Stimulated activated CD8-positive, alpha-beta memory T cell treated with anti-CD3 and anti-CD28 coated beads, Interleukin-7, amount 100 ng/mL, for 48 hours (primary cell): ENCODE measurements at regions not wholly inside any gene's neighbourhood (a gene's known extent, or its start where the extent isn't known, plus 50 kb on each side); places are given as distances from the start of the nearest gene placed in this dataset.

ENCODE experiments used
- DNase-seq, 2 donors: peaks; one replicate each; pipeline ENCODE4 v3.0.0-alpha.2; 2020; ENCODE audit warnings: low read depth in 1 of 2; ENCODE audit errors: extremely low read depth in 1 of 2

DNA sequence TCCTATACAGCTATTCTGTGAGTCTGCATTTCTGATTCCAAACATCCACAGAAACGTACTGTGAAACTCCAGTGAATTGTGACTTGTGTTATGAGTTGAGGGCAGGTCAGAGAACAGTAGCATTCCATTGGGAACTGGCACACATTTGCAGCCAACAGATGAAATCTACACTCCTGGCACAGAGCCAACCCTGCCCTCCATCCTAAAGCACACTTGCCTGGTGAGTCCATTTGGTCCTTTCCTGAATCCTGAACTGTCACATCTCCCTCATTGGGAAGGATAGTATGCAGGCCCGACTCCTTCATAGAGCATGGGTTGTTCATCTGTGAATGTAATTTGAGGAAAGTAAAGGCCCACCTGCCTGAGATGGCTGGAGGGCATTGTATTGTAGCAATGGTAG, 314.3 kb upstream of the RASGRP1 start:
- no peak for DNase-seq

DNA sequence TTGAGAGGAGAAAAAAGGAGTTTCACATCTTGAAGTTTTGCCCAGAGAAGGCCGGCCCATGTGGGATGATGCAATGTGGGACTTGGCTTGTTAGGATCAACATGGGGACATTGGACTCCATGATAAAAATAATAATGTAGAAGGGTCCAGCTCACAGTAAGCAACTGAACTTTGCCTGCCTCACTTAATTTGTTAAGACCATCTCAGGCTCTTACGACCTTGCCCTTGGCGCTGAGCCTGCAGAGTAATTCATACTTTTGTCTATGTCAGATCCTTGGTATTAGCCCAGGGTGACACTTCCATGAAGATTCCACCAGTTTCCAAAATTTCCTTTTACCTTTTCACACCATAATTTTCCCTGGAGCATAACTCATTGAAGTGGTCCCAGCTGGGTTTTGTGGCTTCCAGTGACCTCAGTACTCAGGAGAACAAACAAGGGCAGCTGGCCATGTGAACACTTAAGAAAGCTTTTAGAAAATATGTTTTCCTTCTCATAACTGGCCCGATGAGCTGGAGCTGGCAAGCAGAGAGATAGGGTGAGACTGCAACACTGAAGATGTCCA, 315.4 kb upstream of the RASGRP1 start:
- no peak for DNase-seq

DNA sequence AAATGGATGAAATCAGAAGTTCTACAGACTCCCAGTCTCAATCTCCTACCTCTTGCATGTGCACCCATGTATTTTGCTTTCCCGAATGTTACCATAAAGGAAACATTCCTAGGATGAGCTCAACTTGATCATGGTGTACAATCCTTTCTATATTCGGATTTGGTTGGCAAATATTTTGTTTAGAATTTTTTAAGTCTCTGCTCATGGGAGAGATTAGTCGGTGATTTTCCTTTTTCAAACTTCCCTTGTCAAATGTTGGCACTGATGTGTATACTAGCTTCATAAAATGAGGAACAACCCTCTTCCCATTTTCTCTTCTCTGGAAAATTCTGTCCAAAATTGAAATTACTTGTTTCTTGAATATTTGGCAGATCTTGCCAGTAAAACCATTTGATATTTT, 317.6 kb upstream of the RASGRP1 start:
- DNase-seq, result no peak

DNA sequence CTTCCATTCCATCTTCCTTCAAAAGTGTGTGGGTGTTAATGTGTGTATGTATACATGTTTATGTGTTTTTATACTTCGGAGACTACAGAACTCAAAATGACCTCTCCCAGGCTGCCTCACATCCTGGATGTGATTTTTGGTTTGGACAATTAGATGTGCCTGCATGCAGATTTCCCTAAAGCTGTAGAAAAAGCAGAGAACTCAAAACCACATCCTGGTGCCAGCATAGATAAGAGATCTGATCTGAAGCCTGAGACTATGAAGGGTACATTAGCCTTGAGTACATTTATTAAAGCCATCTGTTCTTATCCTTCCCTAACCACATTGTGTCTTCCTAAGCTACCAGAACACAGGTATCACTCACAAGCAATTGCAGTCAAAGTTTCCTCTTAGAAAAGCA, 319.4 kb upstream of the RASGRP1 start:
- no peak for DNase-seq

DNA sequence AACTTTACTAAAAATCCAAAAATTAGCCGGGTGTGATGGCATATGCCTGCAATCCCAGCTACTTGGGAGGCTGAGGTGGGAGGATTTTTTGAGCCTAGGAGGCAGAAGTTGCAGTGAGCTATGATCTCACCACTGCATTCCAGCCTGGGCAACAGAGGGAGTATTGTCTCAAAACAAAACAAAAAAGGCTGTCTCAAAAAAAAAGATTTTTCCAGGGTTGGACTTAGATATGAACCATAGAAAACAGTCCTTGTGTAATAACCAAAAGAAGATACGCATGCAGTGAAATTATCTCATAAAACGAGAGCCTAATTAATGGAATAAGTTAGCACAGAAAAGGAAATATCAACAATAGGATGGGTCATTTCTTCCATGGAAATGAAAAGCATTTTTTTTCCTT, 320.4 kb upstream of the RASGRP1 start:
- DNase-seq, result no peak

DNA sequence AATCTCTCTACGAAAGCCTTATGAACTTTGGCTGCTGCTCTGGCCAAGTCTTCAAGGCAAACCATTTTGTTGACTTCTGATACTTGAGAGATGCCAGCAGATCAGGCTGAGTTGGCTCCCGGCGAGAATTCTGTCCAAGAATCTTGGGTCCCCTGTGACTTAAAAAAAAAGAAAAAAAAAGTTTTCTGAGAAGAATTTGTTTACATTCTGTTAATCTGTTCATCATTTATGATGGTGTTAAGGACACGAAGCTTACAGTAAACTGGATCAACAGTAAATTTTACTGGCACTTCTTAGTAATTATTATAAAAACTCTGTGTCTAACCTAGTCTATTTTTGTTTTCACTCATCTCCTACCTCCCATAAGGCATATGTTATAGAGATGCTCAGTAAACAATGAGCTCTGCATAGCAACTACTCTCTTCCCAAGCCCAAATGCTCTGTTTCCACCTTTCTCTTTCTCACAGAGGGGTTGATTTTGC, 320.9 kb upstream of the RASGRP1 start:
- no peak for DNase-seq

DNA sequence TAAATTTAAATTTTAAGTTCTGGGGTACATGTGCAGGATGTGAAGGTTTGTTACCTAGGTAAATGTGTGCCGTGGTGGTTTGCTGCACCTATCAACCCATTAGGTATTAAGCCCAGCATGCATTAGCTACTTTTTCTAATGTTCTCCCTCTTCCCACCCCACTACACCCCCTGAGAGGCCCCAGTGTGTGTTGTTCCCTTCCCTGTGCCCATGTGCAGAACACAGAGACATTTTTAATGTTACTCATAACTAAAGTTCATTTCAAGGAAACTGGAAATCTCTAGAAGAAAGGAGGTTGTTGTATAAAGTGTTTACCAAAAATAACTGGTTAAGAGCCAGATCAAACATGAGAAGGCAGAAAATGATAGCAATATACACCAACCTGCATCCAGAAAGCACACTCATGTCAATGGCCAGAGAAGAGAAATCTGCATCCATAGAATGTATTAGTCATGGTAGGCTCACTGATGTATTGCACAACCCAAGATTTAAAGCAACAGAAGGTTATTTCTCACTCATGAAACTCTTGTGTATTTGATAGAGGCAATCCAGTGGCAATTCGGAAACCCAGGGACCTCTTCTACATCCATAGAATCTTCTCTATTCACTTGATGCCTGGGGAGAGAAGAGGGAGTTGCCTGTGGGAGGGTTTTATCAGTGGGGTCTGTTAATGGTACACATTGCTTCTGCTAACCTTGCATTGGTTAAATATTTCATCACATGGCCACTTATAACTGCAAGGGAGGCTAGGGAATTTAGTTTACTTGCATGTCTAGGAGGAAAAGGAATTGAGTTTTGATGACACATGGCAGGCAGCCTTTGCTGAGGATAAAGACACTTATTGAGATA, 321.9 kb upstream of the RASGRP1 start:
- no peak for DNase-seq

DNA sequence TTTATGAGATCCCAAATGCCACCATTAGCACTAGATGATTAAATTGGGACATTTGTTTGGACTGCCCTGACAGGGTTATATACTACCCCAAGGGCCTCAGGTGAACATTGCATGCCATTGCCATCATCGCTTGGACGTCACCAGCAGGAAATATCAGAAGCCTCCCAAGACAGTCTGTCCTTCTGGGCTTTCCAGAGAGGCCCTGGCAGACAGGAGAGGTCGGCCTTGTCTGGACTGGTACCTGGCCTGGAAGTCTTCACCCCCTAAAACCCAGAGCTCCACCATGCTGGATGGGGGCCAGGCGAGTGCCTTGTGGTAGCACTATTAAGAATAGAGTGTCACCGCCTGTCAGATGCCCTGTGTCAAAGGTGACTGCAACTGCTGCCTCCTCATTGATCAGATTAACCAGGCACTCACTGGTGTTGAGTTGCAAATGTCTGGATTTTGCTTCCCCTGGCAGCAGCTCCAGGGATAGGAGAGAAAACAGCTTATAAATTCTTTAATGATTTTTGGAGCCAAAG, 324.1 kb upstream of the RASGRP1 start:
- no peak for DNase-seq

DNA sequence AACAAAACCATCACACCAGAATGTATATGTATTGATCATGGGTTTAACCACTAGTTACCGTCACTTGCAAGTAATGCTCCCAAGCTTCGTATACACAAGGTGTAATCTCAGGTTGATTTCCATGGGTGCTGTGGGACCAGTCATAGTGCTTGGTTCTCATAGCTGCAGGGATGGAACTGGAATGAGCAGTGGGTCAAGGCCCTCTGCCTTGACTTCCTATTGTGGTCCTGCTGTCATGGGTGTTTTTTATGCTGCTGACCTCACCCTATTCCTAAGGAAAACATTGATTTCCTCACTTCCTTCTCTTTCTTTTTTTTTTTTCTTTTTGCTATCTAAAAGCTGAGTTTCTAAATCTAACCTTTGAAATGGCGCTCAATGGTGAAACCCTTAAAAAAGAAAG, 325.6 kb upstream of the RASGRP1 start:
- no peak for DNase-seq

DNA sequence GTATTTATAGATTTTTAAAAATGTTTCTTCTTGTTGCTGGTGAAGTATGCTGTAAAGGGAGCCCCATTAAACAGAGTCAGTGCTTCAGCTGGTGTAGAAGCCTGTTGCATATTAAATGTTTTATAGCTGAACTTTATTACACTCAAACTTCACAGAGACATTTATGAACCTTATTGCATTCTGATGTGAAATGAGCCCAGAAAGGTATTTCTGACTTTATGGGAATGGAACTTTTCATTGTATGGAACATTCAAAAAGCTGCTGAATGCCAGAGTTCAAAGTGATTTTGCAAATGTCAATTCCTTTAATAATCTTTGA, 329.3 kb upstream of the RASGRP1 start:
- no peak for DNase-seq

DNA sequence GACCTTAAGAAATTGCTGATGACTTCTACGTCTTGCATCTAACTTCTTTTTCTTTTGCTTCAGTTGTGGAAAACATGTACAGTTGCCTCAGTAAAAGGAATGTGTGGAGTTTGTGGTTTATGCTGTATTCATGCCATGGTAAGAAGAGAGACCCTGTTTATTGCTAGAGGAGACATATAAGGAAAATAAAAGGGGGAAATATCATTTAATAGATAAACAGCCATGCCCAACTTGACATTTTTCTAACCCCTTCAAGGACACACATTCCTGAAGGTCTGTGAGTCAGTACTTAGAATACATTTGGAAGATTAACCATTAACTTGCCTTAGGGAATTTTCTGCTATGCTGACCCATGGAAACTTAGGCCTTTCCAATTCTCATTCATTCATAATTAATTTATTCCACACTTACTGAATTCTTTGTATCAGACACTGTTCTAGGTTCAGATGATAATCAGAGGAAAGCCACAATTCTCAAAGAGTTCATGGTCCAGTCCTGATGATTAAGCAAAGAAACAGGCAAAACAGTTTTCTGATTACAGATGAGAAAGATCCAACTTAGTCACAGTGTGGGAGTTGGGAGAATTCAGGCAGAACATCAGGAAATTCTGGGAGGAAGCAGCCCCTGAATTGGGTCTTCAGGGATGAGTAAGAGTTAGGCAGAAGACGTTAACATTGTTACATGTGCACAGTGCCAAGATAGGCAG, 329.8 kb upstream of the RASGRP1 start:
- no peak for DNase-seq

DNA sequence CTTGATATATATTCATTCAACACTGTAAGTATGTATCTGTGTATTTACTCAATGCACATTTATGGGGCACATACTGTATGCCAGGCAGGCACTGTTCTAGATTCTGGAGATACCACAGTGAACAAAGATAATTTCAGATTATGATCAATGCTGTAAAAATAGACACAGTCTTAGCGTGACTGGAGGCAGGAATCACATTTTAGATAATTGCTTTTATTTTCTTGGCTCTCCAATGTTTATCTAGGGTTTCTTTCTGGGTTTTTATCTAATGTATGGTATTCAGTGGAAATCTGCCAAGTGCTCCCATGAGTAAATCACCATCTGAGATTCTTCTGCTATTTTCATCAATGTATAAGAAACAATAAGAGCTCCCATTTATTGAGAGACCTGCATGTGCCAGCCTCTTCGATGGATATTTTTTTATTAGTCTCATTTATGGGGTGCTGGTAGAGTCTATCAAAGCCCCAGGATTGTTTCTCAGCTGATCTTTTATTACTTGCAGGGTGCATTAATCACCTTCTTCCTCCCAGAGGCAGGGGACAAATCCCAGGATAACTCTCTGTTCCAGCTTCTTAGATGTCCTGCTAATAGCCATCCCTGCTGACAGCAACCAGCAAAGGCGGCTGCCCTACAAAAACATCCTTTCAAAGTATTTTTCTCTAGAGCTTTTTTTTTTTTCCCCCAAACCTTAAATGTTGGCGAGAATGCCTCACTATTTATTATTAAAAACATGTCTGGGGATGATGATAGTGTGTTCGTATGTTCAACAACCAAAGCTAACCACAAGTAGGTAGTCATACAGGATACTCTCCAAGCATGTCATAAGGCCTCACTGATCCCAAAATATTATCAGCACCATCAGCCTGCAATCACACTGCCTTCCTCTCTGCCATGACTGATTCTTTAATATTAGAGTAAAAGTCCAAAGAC, 331.0 kb upstream of the RASGRP1 start:
- no peak for DNase-seq

DNA sequence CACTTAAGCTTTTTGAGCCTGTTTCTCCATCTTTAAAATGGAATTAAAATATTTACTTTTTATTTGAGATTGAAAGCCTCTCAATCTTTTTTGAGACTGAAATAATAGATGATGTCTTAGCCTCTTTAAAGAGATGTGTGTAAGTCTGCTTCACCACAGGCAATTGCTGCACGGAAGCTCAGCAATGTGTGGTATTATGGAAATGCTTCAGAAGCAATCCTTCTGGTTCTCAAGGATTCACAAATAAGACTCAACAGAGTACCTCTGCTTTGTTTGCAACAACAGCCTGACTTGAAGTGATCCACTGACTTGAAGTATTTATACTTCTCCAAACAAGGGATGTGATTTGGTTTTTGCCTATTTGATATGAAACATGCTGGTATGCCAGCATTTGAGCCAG, 332.0 kb upstream of the RASGRP1 start:
- no peak for DNase-seq

DNA sequence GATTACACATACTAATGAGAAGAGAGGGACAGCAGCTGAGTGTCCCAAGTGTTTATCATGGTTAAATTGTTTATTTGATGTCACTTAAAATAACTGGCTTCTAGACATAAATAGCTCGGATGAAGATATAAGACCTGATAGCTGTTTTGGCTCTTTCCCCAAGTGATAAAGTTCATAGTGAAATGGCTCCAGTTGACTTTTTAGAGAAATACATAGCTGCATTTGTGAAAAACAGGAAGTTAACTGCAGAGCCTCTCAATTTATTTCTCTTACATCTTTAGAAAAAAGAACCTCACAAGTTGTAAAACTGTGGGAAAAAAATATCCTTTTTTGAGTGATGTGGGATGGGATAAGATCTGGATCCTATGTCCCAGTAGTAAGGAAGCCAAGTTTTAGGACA, 332.9 kb upstream of the RASGRP1 start:
- DNase-seq, result no peak

DNA sequence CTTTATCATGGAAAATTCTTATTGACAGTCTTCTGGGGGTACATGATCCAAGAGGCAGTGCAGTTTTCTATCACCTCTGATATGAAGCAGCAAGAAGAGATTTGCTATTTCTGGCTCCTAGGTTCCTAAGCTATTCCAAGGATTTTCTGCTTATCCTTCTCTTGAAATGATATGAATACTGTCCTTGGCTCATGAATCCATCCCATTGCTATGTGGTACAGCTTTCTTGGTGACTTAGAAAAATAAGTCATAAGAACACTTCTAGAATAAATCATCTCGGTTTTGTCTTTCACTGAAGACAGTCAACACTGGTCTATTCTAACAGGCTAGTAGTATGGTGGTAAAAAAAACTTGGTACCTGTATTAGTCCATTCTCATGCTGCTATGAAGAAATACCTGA, 333.6 kb upstream of the RASGRP1 start:
- DNase-seq, result no peak

DNA sequence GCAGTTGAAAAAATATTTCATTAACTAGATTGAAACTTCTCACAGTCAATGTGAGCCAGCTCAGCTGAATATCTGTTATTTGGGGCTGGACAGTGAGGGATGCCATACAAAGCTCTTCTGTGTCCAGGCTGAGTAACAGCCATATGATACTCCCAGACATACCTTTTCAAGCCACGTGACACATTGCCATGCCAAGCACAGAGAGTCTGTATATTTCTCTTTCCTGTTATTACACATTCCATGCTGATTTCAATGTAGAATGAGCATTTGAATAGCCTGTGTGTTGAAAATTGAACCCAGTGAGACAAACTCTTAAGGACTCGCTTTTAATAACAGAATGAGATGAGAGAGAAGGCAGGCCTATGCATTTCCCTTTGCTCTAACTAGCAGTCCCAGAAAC, 334.7 kb upstream of the RASGRP1 start:
- DNase-seq, result no peak

DNA sequence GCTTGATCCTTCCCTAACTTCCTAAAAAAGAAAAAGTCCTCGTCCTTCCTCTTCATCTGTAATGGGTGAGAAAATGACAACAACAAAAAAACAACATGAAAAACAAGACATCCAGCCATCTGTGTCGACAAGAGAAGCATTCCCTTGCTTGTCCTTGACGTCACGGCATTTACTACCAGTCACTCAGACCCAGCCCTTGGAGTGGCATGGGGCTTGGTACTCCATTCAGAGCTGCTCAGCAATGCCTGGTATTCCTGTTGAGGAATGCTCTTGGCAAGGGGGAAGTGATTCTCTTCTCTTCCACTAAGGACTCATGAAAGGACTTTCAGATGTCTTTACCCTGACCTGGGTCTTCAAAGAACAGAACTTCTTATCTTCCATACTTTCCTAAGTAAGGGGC, 339.7 kb upstream of the RASGRP1 start:
- no peak for DNase-seq

DNA sequence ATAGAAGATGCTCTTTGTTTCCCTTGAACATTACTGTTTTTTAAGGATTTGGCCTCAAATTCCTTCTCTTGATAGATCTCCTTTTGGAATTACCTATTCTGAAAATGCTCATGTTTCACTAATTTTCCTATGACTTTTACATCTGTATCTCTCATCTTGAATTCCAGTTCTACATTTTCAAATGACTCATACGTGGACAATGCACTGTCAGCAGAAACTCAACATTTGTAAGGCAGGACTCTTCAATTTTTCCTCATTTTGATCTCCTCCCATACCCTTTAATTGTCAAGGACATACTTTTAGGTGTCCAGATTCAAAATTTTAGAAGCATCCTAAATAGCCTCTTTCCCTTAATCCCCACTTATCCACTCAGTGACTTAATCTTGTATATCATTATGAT, 341.0 kb upstream of the RASGRP1 start:
- no peak for DNase-seq

DNA sequence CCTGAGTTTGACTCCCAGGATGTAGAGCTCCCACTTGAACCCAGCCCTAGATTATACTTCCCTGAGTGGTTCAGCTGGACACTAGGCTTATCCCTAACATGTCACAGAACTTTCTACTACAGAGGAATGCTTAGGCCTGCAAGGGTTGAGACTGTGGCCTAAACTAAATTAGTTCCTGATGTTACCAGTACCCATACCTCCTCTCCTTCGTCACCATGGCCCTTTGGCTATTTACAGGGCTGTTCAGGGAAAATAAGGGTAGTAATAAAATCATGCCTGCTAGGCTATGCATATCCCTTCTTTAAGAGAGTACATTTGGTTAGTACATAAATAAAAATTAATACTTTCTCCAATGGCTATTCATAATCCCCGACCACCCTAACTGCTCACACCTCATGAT, 356.4 kb upstream of the RASGRP1 start:
- no peak for DNase-seq

DNA sequence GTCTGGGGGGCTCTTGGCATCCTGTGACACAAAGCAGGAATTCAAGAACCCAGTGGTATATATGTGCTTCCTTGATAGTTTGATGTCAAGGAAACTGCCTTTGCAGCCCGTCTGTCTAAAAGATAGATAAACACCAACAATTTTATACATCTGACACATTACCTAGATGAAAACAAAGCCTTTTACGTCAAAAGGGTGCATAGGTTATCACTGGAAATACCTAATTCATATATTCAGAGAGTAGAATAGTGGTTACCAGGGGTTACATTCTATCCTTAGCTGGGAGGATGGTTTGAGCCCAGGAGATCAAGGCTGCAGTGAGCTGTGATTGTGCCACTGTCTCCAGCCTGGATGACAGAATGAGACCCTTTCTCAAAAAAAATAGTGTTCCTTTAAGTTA, 356.9 kb upstream of the RASGRP1 start:
- DNase-seq, result no peak

DNA sequence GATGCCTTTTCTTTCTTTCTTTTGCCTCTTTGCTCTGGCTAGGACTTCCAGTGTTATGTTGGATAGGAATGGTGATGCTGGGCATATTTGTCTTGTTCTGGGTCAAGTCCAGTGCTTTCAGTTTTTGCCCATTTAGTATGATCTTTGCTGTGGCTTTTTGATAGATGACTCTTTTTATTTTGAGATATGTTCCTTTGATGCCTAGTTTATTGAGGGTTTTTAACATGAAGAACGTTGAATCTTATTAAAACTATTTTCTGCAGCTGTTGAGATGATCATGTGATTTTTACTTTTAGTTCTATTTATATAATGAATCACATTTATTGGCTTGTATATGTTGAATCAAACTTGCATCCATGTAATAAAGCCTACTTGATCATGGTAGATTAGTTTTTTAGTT, 363.8 kb upstream of the RASGRP1 start:
- no peak for DNase-seq
